GM21737 (cell line): ENCODE measurements at regions not wholly inside any gene's neighbourhood (a gene's known extent, or its start where the extent isn't known, plus 50 kb on each side); places are given as distances from the start of the nearest gene placed in this dataset.

Source experiments
- ATAC-seq: cut with Tn5 transposase; IDR thresholded peaks from one replicate; pipeline ENCODE4 v1.9.1; 2021; ENCODE audit warnings: mild to moderate bottlenecking, moderate library complexity; ENCODE audit not compliant: unreplicated experiment

DNA sequence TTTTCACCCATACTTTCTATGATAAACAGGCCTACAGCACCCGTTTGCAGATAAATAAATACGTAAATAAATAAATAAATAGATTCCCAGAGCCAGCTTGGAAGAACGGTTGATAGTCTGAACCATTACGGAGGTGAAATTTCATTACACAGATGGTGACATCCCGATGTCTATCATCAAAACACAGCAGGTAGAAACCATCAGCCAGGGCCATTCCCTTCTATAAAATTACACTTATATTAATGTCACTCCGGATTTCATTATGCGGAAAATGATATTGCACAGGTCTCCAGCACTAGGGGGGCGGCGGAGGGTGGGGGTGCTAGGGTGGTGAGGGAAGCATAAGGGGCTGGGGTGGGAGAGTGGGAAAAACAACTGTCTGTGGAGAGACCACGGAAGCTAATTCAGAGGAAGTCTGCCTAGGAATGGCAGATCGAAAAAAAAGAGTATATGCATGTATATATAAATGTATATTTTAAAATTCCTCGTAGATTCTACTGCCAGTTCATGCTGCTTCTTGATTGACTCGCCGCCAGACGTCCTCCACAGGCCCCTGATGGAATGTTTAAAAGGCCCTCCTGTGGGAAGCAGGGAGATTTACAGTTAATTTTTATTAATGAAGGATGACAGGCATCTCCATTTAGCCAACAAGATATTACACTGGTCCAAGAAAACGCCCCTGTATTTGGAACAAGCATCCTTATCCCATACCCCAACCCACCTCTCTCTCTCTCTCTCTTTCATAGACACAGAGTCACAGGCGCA, 1906.0 kb upstream of the PIK3C3 start:
- ATAC-seq, result no peak

DNA sequence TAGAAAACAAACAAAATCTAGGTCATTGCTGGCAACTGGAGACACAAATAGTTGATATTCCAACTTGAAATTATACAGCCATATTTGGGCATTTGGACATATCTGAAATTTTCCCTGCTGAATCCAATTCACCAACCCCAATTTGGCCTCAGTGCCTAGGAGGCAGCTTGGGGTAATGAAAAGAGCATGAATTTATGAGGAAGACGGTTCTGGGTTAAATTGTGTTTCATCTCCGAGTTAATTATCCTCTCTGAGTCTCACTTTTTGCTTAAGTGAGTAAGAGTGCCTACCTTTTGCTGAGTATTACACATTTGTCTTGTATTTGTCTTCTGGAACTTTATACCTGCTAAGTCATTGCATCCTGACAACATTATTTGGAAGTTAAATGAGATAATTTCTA, 1906.8 kb upstream of the PIK3C3 start:
- ATAC-seq, result no peak

DNA sequence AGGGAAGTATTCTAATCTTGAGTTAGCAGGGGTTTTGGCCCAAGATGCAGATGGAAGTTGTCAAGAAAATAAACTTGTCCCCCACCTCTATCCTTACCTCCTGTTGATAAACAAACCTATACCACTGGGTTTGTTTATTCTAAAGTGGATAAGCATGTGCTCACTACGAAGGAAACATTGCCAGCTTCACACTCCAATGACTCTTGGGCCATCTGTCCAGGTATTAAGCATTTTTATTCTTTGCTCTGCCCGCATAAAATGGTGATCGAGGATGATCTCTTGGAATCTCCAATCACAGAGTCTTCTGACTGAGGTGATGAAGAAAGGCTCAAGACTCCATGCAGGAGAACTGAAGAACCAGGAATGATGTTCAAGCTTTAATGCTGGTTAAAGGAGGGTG, 1908.4 kb upstream of the PIK3C3 start:
- ATAC-seq, result no peak

DNA sequence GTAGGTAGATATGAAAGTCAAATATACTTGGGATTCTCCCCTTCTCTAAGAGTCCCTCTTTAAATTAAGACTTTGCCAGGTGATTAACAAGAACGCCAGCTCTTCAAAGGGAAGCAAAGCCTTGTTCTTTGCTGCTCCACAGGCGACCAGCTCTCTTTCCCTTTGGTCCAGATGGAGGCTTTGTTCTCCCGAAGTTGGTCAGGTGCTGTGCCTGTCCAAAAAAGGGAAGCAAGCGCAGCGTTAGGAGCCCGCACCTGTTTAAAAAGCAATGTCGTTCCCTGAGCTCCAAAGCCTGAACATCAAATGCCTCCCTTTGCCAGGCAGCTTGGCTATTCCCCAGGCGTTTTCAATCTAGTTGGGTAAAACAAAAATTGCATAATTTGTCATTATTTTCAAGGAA, 1913.1 kb upstream of the PIK3C3 start:
- no peak for ATAC-seq

DNA sequence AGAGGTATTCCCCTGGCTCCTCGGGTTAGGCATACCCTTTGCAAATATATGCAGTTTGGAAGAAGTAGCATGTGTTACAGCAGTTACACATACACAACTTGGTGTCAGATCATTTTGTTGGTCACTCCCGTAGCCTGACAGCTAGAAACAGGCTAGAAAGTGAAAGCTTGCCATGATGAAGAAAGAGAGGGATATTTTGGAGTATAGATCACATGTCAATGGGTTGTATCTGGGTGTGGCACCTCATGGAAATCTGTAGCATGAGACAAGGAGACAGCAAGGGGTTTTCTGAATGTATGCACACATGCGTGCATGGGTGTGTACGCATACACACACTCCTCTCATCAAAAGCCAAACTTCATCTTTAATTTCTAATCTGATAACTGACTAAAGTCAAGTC, 1914.5 kb upstream of the PIK3C3 start:
- no peak for ATAC-seq

DNA sequence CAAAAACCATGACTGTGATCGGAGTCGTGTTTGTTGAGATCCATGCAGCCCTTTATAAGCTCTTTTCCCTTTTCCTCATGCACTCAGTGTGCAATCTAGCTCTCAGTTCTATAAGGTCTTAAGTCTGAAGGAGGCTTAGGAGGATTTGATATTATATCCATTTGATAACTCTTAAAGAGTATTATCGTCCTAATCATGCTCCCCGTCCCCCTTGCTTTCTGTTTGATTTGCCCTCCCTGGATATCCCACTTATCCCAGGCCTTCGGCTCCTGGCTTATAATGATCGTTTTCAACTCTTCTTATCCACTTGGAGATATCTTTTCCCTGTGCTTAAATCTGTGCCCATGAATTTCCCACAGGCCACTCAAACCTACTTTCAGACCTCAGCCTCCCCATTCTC, 1917.7 kb upstream of the PIK3C3 start:
- ATAC-seq, result no peak

DNA sequence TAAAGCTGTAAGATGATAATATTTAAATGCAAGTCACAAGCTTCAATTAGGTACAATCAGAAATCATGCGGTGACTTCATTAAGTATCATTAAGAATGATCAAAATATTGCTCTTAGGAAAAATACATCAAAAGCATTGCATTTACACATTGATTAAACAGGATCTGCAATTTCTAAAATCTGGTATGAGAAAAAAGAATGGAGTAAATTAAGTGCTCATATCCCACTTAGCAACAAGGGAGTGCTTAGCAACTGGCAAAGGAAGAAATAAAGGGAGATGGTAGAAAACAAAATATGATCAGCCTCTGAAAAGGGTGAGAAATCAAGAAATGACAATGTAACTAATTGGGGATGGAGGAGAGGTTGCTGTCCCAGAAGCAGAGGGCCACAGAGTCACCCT, 1918.2 kb upstream of the PIK3C3 start:
- ATAC-seq, result no peak

DNA sequence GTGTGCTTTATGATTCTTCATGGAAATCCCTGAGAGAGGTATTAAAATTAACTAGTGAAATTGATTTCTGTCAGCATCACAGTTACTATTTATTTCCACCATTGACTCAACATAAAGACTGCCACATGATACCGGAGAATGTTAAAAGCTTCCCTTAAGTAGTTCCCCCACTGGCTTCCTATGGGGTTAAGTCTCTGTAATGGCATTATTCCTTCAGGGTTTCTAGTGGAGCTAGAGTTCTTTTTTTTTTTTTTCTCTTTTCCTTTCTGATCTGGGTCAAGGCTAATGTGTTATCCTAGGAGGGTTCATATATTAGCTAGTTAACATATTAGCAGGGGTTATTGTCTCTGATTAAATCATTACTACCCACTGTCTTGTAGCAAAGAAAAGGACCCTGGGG, 1919.1 kb upstream of the PIK3C3 start:
- ATAC-seq, result no peak

DNA sequence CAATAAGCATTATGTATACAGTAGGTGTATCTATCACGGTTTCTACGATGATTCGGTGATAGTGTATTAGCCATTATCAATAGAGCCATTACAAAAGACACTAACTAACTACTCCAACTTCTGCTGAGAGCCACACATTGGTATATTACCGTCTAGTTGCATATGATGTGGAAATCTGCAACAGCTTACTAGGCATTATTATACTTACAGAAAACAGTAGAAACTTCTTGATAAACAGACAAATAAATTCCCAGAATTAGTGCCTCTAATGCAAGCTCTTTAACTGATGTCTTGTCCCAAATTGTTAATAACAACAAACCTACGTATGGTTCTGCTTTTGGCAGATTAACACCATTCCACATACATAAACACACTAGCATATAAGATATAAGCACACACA, 1923.0 kb upstream of the PIK3C3 start:
- no peak for ATAC-seq

DNA sequence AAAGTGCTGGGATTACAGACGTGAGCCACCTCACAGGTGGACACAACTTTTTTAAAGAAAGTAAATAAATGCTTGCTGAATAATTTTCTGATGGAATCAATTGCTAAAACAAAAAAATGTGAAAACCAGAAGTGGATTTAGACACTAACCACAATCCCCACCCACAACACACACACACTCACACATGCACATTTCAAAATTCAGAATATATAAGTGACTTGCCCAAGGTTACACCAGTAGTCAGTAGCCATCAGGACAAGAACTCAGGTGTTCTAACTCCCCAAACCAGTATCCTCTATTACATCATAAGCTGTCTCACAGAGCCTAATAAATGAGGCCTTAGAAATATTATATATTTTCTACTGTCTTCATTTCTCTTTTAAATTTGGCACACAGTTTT, 1923.6 kb upstream of the PIK3C3 start:
- ATAC-seq, result no peak

DNA sequence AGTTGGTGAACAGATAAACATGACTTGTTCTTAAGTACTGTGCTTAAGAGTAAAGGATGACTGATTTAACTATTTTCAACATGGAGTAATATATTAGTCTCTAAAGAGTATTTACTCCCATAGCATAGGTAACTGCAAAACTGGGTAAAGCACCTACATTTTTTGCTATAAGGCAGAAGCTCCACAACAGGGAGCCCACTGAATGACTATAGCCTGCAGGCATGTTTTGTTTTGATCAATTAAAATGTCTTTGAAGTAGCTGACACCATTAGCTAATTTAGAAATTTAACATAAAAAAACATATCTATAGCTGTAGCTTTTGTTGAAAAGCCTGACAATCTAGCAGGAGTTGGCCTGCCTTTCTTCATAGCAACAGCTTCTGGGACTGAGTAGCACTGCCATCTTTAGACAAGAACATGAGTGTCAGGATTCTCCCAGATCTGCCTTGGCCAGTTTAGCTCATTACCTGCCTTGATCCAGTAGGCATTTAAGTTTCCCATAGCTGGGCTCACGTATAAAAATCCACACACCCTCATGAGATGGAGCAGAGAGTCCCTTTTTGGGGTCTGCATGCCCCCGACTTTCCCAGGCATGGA, 1935.1 kb upstream of the PIK3C3 start:
- no peak for ATAC-seq

DNA sequence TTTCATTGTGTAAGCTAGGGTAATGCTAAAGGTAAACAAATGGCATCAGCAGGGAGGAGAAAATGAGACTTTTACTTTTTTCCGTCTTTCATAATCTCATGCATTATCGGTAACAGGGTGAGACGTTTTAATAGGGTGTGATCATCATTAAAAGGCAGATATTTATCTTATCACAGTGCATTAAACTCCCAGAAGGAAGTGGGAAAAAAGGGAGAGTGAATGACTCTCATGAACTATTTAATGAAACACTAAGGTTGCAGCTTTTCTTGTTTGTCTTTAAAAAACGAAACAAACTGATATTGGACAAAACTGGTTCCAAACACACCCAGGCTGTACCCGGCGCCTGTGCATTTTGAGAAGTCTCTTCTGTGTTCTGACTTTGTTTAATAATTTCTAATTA, 1936.8 kb upstream of the PIK3C3 start:
- no peak for ATAC-seq

DNA sequence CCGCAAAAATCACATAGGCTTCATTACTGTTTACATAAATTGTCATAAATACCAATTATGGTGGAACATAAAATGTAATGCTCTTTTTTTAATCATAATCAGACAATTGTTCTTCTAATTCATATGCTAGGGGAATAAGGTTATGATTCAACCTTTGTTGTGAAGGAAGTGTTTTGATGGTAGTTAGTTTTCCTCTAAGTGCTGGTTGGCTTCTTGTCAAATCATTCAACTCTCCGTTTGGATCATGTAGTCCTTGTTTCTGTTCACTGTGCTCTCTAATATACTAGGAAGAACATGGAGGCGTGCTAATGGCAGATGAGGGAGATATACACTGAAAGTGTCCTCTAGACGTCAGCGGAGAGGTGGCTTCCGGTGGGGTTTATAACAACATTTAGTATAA, 1938.0 kb upstream of the PIK3C3 start:
- no peak for ATAC-seq

DNA sequence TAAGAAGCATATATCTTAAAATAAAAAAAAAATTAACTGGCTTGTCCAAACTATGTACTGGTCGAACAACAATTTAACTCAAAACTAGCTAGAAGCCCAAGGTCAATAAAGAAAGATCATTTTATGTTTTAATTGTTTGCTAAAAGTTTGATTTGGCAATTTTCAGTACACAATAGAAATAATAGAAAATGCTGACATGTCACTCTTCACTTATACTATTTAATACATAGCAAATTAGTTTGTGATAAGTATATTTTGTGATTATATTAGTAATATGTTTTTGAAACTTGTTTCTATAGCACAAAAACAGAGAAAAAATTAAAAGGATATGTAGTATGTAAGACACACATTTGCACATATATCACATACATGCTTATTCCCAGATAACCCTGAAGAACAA, 1938.6 kb upstream of the PIK3C3 start:
- no peak for ATAC-seq

DNA sequence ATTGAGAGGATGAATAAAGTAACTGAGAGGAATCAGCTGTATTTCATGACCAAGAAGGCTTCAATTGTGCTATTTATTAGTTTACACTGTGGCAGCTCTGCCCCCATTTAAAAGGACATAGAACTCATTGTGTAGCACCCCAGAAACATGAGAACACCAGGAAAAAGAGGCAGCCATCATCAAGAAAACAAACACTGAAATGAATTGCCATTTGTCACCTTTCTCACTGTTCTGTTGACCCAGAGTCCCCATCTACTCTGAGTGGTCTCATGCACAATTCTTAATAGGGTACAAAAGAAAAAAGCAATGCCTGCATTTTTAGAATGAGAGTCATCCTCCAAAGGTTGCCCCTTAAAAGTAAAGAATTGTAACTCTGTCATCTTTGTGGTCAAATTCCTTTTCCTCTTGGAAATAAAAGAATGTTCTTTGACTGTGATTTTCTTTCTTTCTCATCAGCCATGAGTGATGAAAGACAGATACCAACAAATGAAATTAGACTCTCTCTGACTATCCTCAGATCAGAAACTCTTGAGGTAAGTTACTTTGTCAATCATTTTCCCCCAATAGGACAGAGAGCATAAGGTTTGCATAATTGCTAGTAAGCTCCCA, 1941.9 kb upstream of the PIK3C3 start:
- ATAC-seq, result no peak

DNA sequence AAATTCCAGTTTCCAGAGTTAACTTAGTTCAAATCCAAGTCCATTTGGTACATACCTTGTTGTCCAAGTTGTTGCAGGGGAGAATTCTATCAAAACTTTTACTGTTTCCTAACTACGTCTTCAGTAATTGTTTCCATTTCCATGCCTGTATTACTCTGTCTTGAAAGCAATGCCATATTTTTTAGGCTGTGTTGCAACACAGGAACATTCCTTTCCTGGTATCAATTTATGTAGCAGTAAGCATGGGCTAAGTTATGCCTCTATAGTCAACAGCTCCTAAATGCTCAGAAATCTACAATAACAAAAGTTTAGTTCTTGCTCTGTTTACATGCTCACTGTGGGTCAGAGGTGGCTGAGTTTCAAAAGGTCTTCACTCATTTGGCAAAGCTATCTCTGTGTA, 1943.8 kb upstream of the PIK3C3 start:
- ATAC-seq, result no peak

DNA sequence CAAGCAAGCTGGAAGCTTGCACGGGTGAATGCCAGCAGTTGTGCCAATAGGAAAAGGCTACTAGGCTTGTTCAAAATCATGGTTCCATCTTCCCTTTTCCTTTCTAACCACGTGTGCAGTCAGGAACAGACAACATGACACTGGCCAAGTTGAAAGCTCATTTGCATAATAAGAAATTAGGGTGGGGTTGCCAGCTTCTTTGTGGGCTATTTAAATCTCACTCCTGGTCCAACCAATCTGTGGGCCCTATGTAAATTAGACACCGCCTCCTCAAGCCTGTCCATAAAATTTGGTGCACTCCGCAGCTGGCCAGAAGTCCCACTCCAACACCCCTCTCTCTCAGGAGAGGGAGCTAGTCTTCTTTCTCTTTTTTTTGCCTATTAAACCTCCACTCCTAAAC, 1948.4 kb upstream of the PIK3C3 start:
- no peak for ATAC-seq

DNA sequence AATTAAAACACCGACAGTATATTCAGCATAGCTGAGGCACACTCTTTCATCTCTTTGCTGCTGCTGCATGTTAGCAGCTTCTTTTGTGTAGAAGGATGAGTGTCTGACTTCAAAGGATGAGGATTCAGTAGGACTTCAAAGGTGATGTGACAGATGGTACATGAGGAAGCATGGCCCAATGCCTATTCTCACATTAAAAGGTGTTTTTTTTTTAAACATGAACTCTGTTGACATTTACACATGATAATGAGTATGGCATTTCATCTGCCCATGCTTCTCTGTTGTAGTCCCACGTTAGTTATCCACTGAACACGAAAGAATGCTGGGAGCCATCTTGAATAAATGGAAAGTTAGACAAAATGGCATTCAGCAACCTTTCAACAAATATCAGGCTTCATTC, 1950.8 kb upstream of the PIK3C3 start:
- ATAC-seq, result no peak

DNA sequence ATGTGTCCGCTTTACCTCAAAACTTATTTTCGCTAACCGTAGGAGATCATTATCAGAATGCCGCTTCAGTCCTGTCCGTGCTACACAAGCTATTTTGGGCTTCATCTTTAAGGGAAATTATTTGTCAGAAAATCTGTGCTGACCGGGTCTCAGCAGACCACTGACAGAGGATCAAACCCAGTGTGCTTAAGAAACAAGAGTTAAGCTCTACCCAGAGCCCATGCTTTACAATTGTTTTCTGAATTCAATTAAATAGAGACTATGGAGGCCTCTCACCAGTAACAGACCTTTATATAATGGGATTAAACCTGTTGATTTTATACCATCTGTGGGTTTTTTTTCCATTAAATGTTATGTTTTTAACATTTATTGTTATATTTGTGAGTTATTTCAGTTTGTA, 1956.7 kb upstream of the PIK3C3 start:
- ATAC-seq, result no peak

DNA sequence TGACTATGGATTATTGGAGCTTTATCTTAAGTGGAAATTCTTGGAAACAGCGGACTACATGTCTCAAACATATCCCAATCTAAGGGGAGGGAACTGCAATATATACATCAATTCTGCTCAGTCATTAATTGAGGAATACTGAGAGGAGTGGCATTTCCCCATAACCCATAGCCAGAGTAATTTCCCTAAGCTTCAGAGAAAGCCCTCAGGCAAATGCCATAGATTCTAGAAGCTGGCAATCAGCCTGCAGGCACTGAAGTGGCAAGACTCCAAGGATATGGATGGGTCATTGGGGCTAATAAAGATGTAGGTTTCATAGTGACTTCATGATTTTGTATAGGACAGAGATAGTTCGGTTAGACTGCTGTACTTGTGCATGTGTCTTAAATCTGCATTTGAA, 1960.5 kb upstream of the PIK3C3 start:
- no peak for ATAC-seq

DNA sequence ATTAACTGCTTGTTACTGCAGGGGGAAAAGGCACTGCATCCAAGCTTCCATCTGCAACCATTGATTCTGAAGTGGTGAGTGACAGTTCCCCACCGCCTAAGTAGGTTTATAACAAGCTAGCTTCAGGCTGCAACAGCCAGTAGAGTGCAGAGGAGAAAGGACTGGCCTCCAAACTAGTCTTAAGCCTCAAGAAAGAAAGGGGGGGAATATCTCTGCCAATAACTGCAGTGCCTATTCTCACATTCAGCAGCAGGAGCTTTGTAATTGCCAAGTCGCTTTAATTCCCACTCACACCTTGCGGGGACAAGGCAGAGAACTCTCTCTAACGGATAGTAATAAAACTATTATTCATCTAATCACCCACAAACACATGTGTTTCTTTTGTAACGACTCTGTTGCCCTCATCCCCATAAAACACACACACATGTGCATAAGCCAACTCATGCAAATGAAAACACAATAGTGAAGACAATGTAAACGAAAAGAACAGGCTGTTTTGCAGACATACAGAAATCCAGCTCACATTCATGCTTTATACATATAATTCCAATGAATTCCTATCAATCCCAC, 1963.3 kb upstream of the PIK3C3 start:
- ATAC-seq, result no peak

DNA sequence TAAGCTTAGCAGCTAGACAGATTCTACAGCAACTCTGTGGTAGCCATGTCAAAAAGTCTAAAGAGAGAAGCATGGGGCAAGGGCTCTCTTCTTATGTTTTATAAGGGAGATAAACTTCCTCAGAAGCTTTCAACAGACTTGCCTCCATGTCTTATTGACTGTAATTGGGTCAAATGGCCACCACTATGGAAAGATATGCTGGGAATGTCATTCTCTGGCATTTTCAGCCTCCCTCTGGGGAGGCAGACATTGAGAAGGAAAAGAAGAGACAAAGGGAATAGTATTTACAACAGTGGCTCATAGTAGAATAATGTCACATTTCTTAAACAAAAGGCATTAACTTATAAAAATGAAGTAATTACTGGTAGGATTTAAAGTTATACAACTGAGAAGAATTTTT, 1964.5 kb upstream of the PIK3C3 start:
- ATAC-seq, result no peak
